ENCODE measurements at regions not wholly inside any gene's neighbourhood (a gene's known extent, or its start where the extent isn't known, plus 50 kb on each side); places are given as distances from the start of the nearest gene placed in this dataset.
A peak's percentile ranks its signal among the peaks of the same experiment; 100 is the strongest.
"Not testable (repeated sequence)": the region's sequence is repeated elsewhere in the genome, so short reads cannot be mapped to it uniquely, and the experiment has no call there.

DNA sequence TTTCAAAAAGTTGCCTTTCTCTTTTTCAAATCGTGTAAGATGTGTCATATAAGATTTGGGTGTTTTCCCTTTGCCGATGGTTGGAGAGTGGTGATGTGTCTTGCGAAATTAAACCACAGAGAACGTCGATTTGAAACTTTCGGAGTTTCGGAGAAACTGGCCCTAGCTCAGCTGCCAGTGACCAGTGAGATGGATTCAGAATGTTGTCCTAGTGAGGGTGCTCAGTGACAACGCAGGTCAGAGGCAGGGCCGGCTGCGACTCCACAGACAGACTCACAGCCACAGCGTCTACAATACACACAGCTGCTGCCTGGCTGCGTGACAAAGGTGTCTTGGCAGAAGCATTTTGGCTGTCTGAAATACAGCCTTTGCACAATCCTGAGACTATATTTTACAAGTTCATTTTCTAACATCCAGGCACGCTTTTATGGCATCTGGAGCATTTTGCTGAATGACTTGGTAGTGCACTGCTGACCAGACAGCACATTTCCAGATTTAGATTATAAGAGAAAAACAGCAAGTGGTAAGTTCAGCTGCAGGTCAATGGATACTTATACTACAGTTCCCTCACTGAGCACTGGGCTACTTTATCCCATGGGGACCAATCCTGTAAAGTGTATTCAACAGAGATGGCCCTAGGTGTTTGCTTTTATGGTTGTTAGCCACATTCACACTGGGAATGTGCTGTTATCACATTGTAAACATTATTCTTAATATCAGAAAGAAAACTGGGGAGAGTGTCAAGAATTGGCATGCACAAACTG, 207.5 kb downstream of the KCNRG start:
- H3K4me2 ChIP-seq = no peak overlapping the region
- TF ChIP-seq Cebpa-rat (IDR thresholded peaks at IDR 0.05) = 0 out of 2 replicates have a peak, but pooled peaks have one; percentile 8
- H3K4me3 ChIP-seq = no peak overlapping the region
- H3K9ac ChIP-seq = no peak overlapping the region
- peaks cover 2% of the 10 kb centered on the region; the same call in 1 of the 2 replicates for H3K9me3 ChIP-seq
- no peak overlapping the region for H3K27ac ChIP-seq
- H3K36me3 ChIP-seq = no peaks in the 10 kb centered on the region
- no peaks in the 10 kb centered on the region for H4K20me1 ChIP-seq
- peaks cover 25% of the 10 kb centered on the region for H3K4me1 ChIP-seq
- H3K27me3 ChIP-seq = no peaks in the 10 kb centered on the region

DNA sequence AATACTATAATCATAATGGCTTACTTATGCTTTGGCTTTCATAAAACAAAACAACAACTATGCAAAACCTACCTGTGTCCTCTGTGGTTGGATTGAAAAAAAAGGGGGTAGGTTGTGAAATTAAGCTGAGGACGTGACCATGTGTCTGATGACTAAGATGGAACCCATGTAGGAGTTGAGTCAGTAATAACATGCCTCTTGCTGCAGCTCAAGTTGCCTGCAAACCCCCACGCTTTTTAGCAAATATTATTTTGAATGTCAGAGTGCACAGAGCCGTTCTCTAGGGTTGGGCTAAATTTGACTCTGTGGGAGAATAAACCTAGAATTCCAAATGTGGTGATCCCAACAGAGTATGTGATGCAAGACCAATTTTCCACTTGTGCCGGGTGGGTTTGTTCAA, 209.3 kb downstream of the KCNRG start:
- Histone ChIP-seq H4K20me1 (no peaks in the 10 kb centered on the region), H3K4me2 (no peak overlapping the region), H3K27me3 (no peaks in the 10 kb centered on the region), H3K4me1 (peaks cover 25% of the 10 kb centered on the region), H3K4me3 (no peak overlapping the region), H3K9ac (no peak overlapping the region), H3K27ac (no peak overlapping the region), H3K9me3 (no peaks in the 10 kb centered on the region), H3K36me3 (no peaks in the 10 kb centered on the region)
- no peak for TF ChIP-seq Cebpa-rat (IDR thresholded peaks at IDR 0.05)

DNA sequence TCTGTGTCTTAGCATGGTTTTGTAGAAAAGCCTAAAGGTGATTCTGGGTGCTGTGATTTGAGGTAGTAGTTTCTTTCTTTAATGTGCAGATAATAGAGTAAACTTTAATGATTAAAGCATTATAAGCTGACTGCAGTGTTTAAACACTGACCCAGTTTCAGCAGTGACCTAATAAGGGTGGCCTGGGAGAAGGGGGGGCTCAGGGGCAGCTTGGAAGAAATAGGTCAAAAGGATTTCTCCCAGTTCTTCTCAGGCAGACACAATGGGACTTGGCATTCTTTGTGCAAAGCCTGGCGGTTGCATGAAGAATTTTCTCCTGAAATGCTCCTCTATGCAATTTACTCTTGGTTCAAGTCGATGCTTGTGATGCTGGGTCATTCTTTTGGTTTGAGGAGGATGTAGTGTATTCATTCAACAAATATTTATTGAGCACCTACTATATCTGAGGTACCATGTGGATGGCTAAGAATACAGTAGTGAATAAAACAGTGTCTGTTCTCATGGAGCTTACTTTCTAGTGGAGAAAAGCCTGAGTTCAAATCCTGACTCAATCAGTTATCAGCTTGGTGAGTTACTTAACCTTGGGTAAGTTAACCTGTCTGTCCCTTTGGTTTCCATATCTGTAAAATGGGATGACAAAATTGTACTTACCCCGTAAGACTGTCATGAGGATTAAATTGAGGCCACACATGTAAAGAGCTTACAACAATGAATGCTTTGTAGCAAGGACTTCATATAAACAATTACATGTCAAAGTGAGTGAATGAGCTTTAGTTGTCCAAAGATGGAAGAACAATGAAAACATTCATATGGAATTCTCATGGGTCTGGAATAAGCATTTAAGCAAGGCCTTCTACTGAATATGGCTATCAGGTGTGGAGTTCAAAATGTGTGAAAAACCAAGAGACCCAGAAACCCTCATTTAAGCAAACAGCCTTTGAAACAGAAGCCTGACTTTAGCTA, 210.2 kb downstream of the KCNRG start:
- no peaks in the 10 kb centered on the region for H3K27me3 ChIP-seq
- no peaks in the 10 kb centered on the region for H3K9me3 ChIP-seq
- no peaks in the 10 kb centered on the region for H3K36me3 ChIP-seq
- TF ChIP-seq Cebpa-rat (IDR thresholded peaks at IDR 0.05) = no peak
- no peak overlapping the region for H3K4me3 ChIP-seq
- H4K20me1 ChIP-seq = no peaks in the 10 kb centered on the region
- H3K4me2 ChIP-seq = no peak overlapping the region
- no peak overlapping the region for H3K27ac ChIP-seq
- H3K9ac ChIP-seq = no peak overlapping the region
- H3K4me1 ChIP-seq = peaks cover 31% of the 10 kb centered on the region

DNA sequence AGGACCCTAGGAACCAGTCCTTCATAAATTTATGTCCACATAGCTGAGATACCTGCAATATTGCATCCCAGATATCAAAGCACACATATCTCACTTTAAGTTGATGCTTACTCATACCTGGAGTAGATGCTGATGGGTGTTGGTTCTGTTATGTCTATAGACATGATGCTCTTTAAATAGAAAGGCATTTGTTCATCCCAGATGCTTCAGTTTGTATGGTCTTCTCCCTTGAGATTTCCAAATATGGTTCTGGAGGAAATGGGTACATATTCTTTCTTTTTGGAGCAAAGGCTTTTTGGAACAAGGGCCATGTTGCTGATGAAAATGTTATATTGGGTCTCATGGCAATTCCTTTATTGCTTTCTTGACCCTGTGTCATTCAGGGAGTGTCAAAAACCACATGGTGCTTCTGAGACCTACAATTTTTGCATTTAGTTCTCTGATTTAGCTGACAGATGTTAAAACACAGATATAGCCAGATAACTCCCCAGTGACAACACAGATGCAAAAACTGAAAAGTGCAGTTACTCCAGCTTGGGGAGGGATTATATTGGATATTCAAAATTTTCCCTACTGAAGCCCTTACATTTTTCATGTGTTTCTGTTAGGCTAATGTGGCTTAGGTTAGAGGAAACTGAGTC, 211.4 kb downstream of the KCNRG start:
- no peaks in the 10 kb centered on the region for H3K9me3 ChIP-seq
- H3K4me3 ChIP-seq = no peak overlapping the region
- no peak overlapping the region for H3K27ac ChIP-seq
- no peaks in the 10 kb centered on the region for H4K20me1 ChIP-seq
- peak overlapping the region; percentile 22 for H3K4me2 ChIP-seq
- peaks cover 26% of the 10 kb centered on the region for H3K4me1 ChIP-seq
- H3K27me3 ChIP-seq = no peaks in the 10 kb centered on the region
- no peak for TF ChIP-seq Cebpa-rat (IDR thresholded peaks at IDR 0.05)
- no peak overlapping the region for H3K9ac ChIP-seq
- H3K36me3 ChIP-seq = no peaks in the 10 kb centered on the region

DNA sequence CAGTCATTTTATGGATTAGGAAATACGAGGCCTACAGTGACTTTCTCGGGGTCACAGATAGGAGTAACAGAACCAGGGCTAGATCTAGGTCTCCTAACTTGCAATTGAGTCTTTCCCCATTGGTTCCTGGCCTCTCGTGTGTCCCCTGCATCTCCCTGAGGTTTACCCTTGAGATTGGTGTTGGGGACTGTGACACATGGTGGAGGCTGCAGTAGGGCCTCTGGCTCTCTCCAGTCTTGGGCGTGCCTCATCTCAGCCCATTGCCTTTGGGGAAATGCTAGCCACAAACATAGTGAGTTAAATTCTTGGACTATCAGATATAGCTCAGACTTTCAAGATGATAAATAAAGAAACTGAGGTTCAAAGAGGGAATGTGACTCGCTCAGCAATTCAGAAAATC, 212.1 kb downstream of the KCNRG start:
- Histone ChIP-seq H3K9ac (no peak overlapping the region), H3K4me1 (peaks cover 25% of the 10 kb centered on the region), H3K4me2 (peak overlapping the region; percentile 22), H3K27ac (no peak overlapping the region), H3K27me3 (no peaks in the 10 kb centered on the region), H3K36me3 (no peaks in the 10 kb centered on the region), H4K20me1 (no peaks in the 10 kb centered on the region), H3K9me3 (peaks cover 7% of the 10 kb centered on the region), H3K4me3 (no peak overlapping the region)
- no peak for TF ChIP-seq Cebpa-rat (IDR thresholded peaks at IDR 0.05)

DNA sequence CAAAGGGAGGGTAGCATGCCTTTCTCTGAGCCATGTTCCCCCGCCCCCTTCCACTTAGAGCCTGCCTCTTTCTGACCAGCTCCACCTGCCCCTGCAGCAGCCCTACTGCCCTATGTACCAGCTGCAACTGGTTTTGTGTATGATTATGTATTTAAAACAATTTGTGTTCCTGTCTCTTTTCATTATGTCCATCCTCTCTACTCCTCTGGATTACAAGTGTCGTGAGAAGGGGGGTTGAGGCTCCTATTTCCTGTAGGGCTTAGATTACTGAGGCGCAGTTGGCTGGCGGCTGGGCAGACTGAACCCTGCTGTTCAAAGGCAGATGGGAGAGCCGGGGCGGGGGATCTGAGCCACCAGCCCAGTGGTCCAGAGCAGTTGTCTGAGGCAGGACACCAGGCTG, 213.3 kb downstream of the KCNRG start:
- H3K27me3 ChIP-seq = no peaks in the 10 kb centered on the region
- no peak for TF ChIP-seq Cebpa-rat (IDR thresholded peaks at IDR 0.05)
- no peak overlapping the region for H3K27ac ChIP-seq
- no peak overlapping the region for H3K4me3 ChIP-seq
- no peak overlapping the region for H3K9ac ChIP-seq
- no peak overlapping the region for H3K4me2 ChIP-seq
- no peaks in the 10 kb centered on the region for H4K20me1 ChIP-seq
- peaks cover 25% of the 10 kb centered on the region for H3K4me1 ChIP-seq
- peaks cover 18% of the 10 kb centered on the region for H3K9me3 ChIP-seq
- H3K36me3 ChIP-seq = no peaks in the 10 kb centered on the region

DNA sequence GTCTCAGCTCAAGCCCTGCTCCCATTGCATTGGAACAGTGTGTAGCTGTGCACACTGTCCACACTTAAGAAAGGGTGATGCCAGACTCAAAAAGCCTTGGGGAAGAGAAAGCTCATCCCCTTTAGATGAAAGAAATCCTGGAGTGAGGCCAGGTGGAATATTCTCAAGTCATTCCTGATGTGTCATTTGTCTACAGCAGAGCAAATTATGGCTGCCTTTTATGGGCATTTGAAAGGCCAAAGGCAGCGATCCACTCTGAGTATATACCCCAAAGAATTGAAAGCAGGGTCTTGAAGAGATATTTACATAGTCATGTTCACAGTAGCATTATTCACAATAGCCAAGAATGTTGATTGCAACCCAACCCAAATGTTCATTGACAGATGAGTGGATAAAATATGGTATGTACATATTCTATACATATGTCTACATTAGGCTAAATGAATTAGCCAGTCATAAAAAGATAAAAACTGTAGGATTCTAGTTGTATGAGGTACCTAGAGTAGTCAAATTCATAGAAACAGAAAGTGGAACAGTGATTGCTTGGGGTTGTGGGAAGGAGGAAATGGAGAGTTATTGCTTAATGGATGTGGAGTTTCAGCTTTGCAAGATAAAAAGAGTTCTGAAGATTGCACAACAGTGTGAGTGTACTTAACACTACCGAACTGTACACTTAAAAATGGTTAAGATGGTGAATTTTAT, 214.9 kb downstream of the KCNRG start:
- no peaks in the 10 kb centered on the region for H3K27me3 ChIP-seq
- H3K9ac ChIP-seq = no peak overlapping the region
- no peak overlapping the region for H3K4me3 ChIP-seq

DNA sequence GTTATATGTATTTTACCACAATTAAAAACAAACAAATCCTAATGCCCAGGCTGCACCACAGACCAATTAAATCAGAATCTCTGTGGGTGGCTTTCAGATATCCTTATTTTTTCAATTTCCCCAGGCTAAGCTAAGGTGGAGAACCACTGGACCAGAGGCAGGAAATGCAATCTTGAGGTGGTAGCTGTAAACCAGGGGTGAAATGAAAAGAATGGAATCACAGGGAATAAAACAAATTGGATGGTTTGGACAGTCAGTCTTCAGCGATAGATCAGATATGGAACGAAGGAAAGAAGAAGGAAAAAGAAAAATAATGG, 215.4 kb downstream of the KCNRG start:
- H3K4me1 ChIP-seq = peaks cover 25% of the 10 kb centered on the region
- no peaks in the 10 kb centered on the region for H3K27me3 ChIP-seq
- peaks cover 31% of the 10 kb centered on the region for H3K9me3 ChIP-seq
- H3K27ac ChIP-seq = no peak overlapping the region
- H4K20me1 ChIP-seq = no peaks in the 10 kb centered on the region
- H3K4me3 ChIP-seq = no peak overlapping the region
- no peak overlapping the region for H3K9ac ChIP-seq
- H3K4me2 ChIP-seq = peak overlapping the region; percentile 11; the same call in 1 of the 2 replicates
- 0 out of 2 replicates have a peak, but pooled peaks cover 3% of the 10 kb centered on the region for H3K36me3 ChIP-seq
- no peak for TF ChIP-seq Cebpa-rat (IDR thresholded peaks at IDR 0.05)

More for the DNA sequence above, 214.9 kb downstream of the KCNRG start:
- H3K4me1 ChIP-seq = peaks cover 25% of the 10 kb centered on the region
- H3K9me3 ChIP-seq = peaks cover 31% of the 10 kb centered on the region
- no peaks in the 10 kb centered on the region for H4K20me1 ChIP-seq
- H3K27ac ChIP-seq = no peak overlapping the region
- peak; percentile 92; the same call in 1 of the 2 replicates for TF ChIP-seq Cebpa-rat (IDR thresholded peaks at IDR 0.05)
- H3K4me2 ChIP-seq = peak overlapping the region; percentile 11; the same call in 1 of the 2 replicates
- 0 out of 2 replicates have a peak, but pooled peaks cover 3% of the 10 kb centered on the region for H3K36me3 ChIP-seq

DNA sequence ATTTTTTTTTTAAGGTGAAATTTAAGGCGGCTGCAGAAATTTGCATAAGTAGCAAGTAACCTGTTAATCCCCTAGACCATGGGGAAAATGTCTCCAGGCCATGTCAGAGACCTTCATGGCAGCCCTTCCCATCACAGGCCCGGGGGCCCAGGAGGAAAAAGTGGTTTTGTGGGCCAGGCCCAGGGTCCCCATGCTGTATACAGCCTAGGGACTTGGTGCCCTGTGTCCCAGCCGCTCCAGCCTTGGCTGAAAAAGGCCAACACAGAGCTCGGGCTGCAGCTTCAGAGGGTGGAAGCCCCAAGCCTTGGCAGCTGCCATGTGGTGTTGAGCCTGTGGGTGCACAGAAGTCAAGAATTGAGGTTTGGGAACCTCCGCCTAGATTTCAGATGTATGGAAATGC, 218.3 kb downstream of the KCNRG start:
- not testable (repeated sequence) for H3K27ac ChIP-seq, H3K4me2 ChIP-seq, H3K9ac ChIP-seq, H3K4me3 ChIP-seq, H3K4me1 ChIP-seq, H4K20me1 ChIP-seq, H3K27me3 ChIP-seq, H3K36me3 ChIP-seq
- peaks cover 31% of the 10 kb centered on the region for H3K9me3 ChIP-seq

Measured in BLaER1 (cell line).